Right cardiac atrium (tissue), 5 donors: ENCODE measurements at regions not wholly inside any gene's neighbourhood (a gene's known extent, or its start where the extent isn't known, plus 50 kb on each side); places are given as distances from the start of the nearest gene placed in this dataset.

Experiments used
- ATAC-seq, 2 donors: fragments of 200-7000 bp; cut with Tn5 transposase; one replicate each; pipeline versions ENCODE4 v1.8.0 to v1.9.1; 2020; ENCODE audit warnings: moderate library complexity in 2 of 2, mild to moderate bottlenecking in 1 of 2
- DNase-seq, 3 donors: peaks; one replicate each; pipeline ENCODE4 v3.0.0-alpha.2; 2020
- H3K27ac ChIP-seq: one replicate; pipeline ENCODE4 v1.5.1; 2013; ENCODE audit warnings: mild to moderate bottlenecking, low read length, control low read depth, moderate library complexity
- H3K27me3 ChIP-seq: one replicate; pipeline ENCODE4 v1.6.1; 2013; ENCODE audit not compliant: control insufficient read depth, insufficient read depth
- H3K4me1 ChIP-seq: one replicate; pipeline ENCODE4 v1.6.1; 2013; ENCODE audit warnings: low read length; ENCODE audit not compliant: control insufficient read depth, insufficient read depth
- H3K4me3 ChIP-seq: one replicate; pipeline ENCODE4 v1.5.1; 2013; ENCODE audit warnings: low read length, control low read depth
- H3K9me3 ChIP-seq: one replicate; pipeline ENCODE4 v1.6.1; 2013; ENCODE audit warnings: low read length; ENCODE audit not compliant: control insufficient read depth
- WGBS: extraction: QIAGEN DNeasy Blood & Tissue Kit; methylation state at CpG from one replicate; pipeline ENCODE4 v1.1.7; 2013; 5-methylcytosine and 5-hydroxymethylcytosine counted together
- intact Hi-C, 4 donors: fragments of 100-400 bp; cut with DNase I; formaldehyde crosslinking; loops; one replicate each; pipeline versions ENCODE4 v1.11.0 to v1.14.0; 2022 to 2023
- donor health status: healthy with polysubstance abuse.
- donor health status: DM: no; HTN: yes; CAD: no.
- donor health status: DM: no; HTN: no; CAD: no.
- donor health status: DM: no; HTN: yes; CAD: no; lungs with severe emphysema.
- donor health status: DM: yes; HTN: yes; CAD: no.

DNA sequence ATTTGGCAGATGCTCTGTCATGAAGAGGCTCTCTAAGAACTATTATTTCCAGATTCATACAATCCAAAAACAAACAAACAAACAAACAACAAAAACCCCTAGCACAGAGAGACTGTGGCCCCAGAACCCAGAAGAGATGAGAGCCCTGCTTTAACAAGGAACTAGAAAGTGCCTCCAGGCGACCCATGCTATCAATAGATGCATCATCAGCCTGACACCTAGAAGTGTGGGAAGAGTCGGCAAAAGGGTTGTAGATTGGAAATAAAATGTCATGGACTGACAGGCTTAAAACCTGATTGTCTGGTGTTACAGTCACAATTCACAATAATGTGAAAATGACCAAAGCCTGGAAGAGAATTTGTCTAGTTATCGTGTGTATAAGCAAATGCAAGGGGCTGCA is 50.6 kb upstream of the FLRT2 start:
- no peak for DNase-seq
- no peaks in the 10 kb centered on the region for H3K27me3 ChIP-seq
- intact Hi-C loops = no loop called here
- ATAC-seq = no peak
- 77% methylated on average over 3 of the region's 3 CpGs for WGBS
- no peaks in the 10 kb centered on the region for H3K9me3 ChIP-seq
- H3K4me1 ChIP-seq = no peaks in the 10 kb centered on the region
- no peak overlapping the region for H3K4me3 ChIP-seq
- H3K27ac ChIP-seq = no peak overlapping the region

DNA sequence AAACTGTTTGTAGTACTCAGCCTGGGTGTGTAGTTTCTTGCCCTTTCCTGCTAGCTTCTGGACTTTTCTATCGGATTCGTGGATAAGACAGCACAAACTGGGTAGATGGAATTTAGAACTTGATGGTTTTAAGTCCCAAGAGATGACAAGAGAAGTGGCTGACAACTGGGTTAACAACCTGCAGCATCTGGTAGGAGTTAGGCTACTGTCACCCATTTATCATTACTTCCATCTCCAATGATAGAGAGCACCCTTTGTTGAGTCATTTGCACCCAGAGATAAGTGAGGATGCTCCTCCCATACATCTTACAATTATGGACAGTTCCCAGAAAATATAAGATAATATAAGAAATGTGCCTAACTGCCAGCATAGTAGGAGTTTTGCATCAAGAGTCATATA is 50.2 kb upstream of the FLRT2 start:
- no peak overlapping the region for H3K4me3 ChIP-seq
- H3K4me1 ChIP-seq = no peaks in the 10 kb centered on the region
- no peak for ATAC-seq
- intact Hi-C loops = no loop called here
- DNase-seq = no peak
- H3K27me3 ChIP-seq = no peaks in the 10 kb centered on the region
- WGBS = 69% methylated on average over 2 of the region's 2 CpGs
- no peaks in the 10 kb centered on the region for H3K9me3 ChIP-seq
- H3K27ac ChIP-seq = no peak overlapping the region
